GM12865 (cell line): ENCODE measurements at regions not wholly inside any gene's neighbourhood (a gene's known extent, or its start where the extent isn't known, plus 50 kb on each side); places are given as distances from the start of the nearest gene placed in this dataset.

Experiments
- DNase-seq: peaks from one replicate; pipeline ENCODE4 v3.0.0; 2010; ENCODE audit warnings: low read depth
- H3K4me3 ChIP-seq: 2 replicates; pipeline ENCODE4 v1.5.1; 2011; ENCODE audit warnings: mild to moderate bottlenecking, low read depth, low read length, control low read depth
- TF ChIP-seq, protein P1 (sequence below): IDR thresholded peaks from 2 replicates; pipeline ENCODE4 v1.5.1; 2011; ENCODE audit warnings: low read length, control low read depth, low read depth, inconsistent platforms; ENCODE audit not compliant: insufficient read depth; ENCODE audit errors: missing control alignments

DNA sequence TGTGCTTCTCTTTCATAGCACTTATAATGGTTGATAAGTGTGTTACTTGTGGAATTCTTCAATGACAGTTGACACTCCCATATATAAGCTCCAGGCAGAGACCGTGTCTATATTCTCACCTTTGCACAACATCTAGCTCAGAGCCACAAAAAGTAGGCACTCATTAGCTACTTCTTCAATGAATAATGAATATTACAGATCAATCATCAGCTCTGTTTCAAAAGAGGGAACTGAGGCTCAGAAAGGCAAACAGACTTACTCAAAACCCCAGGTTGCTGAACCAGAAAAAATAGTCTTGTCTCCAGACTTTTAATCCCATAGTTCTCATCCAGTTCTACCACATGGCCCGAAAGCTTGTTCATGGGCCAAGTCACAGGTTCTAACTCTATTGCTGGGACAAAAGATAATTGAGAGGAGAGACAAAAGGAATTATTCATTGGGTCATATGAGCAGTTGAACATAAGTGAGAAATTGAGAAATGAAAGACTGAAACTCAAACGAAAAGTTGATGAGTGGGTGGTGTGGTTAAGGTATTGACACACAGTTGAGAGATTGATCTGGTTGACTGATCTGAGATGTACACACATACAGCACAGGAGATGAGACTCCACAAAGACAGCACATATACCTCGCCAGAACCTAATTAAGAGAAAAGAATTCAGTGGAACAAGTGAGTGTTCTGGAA is 381.6 kb downstream of the EFNA5 start:
- DNase-seq, result peak; percentile 84

DNA sequence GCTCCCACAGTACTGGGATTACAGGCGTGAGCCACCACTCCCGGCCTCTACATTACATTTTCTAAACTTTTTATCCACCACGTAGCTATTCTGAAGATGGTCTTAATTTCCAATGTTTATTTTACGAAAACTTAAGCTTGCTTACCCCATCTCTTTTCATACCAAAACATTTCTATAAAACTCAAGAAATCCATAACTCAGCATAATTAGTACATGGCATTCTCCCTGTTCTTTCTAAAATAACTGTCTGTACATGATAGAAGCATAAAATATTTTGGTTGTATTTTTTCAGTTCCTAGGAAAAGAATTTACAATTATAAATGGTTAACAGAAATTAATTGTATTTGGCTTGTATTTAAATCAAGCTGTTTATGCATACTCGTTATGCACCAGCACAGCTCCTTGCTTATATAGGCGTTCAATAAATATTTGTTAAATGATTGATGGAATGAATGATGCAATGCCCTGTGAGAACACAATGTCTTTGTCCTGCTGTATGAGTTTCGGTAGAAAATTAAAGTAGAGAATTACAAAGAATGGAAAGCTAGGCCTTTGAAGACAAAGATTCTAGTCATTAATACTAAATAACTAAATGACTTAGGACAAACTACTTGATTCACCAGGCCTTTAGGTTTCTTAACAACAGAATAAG is 384.2 kb downstream of the EFNA5 start:
- H3K4me3 ChIP-seq, result no peak overlapping the region
- DNase-seq, result no peak
- TF ChIP-seq, protein P1, sequence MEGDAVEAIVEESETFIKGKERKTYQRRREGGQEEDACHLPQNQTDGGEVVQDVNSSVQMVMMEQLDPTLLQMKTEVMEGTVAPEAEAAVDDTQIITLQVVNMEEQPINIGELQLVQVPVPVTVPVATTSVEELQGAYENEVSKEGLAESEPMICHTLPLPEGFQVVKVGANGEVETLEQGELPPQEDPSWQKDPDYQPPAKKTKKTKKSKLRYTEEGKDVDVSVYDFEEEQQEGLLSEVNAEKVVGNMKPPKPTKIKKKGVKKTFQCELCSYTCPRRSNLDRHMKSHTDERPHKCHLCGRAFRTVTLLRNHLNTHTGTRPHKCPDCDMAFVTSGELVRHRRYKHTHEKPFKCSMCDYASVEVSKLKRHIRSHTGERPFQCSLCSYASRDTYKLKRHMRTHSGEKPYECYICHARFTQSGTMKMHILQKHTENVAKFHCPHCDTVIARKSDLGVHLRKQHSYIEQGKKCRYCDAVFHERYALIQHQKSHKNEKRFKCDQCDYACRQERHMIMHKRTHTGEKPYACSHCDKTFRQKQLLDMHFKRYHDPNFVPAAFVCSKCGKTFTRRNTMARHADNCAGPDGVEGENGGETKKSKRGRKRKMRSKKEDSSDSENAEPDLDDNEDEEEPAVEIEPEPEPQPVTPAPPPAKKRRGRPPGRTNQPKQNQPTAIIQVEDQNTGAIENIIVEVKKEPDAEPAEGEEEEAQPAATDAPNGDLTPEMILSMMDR, result no peak

More for the DNA sequence above, 381.6 kb downstream of the EFNA5 start:
- TF ChIP-seq, protein P1, result no peak
- no peak overlapping the region for H3K4me3 ChIP-seq

DNA sequence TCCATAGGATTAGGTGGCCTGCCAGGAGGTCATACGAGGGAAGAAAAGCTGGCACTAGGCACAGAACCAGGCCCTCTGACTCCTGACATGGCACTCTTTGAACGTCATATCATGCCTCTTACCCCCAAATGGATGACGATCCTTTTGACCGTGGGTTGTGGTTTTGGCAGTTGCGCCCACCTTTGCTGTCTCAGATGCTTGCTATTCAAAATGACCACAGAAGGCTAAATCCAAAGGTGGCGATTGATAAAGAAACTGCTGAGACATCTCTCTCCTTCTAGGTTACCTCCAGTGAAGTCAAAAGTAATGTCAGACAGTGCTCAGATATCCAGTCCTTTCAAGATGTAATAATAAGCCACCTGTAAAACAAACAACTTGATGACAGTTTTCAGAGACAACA is 385.0 kb downstream of the EFNA5 start:
- TF ChIP-seq, protein P1, result no peak
- no peak overlapping the region for H3K4me3 ChIP-seq
- peak; percentile 71 for DNase-seq

DNA sequence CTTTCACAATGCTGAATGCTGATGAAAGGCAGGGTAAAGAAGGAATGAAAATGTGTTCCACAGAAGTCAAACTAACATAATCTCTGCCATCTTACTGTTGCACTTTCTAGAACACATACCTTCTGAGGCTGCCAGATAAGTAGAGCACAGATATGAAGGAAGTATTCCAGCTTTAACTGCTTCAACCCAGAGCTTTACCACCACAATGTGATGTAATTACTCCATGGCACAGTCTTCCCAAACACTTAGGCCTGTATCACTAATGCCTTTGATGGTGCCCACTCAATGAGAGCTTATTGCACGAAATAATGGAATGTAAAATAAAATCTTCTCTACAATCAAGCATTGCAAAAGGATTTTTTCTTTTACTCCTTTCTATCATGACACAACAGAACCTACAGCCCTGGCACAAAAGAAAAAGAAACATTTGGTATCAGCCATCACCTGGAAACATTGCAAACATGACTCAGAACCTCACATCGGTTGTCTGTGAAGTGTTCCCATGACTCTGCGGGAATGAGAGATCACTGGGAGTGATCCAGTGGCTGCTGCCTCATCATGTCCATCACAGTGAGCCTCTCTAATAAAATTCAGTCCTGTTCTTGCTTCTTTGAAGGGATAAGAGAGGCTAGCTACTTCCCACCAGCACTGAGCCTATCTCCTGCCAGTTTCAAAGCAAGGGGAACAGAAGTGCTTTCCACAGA is 385.8 kb downstream of the EFNA5 start:
- no peak for DNase-seq
- TF ChIP-seq, protein P1, result no peak
- H3K4me3 ChIP-seq, result no peak overlapping the region

DNA sequence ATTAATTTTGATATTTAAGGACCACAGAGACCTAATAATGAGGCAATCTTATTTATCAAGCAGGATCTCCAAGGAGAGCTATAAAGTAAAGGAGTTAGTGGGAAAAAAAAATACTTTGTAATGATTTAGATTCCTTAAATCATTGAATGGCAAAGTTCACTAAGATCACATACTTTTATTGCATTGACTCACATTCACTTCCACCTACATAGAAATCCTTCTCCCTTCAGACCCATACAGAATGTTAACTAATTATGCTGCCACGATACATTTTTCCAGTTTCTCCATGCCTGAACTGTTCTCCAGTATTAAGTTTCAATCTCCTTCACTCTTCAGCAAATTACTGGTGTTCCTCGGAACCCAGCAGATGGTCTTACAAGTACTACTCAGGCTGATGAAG is 388.7 kb downstream of the EFNA5 start:
- DNase-seq, result no peak
- H3K4me3 ChIP-seq, result no peak overlapping the region
- TF ChIP-seq, protein P1, result no peak

DNA sequence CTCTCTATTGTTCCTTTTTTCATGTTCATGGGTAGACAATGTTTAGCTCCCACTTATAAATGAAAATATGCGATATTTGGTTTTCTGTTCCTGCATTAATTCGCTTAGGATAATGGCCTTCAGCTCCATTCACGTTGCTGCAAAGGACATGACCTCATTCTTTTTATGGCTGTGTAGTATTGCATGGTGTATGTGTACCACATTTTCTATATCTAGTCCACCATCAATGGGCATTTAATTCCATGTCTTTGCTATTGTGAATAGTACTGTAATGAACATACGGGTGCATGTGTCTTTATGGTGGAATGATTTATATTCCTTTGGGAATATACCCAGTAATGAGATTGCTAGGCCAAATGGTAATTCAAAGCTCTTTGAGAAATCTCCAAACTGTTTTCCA is 392.0 kb downstream of the EFNA5 start:
- TF ChIP-seq, protein P1, result no peak
- no peak for DNase-seq
- H3K4me3 ChIP-seq, result no peak overlapping the region
